NCI-H1694 (cell line): ENCODE measurements at regions not wholly inside any gene's neighbourhood (a gene's known extent, or its start where the extent isn't known, plus 50 kb on each side); places are given as distances from the start of the nearest gene placed in this dataset.

Experiments
- DNase-seq: peaks from one replicate; lab custom pipeline; 2025; lab: John Stamatoyannopoulos, UW

DNA sequence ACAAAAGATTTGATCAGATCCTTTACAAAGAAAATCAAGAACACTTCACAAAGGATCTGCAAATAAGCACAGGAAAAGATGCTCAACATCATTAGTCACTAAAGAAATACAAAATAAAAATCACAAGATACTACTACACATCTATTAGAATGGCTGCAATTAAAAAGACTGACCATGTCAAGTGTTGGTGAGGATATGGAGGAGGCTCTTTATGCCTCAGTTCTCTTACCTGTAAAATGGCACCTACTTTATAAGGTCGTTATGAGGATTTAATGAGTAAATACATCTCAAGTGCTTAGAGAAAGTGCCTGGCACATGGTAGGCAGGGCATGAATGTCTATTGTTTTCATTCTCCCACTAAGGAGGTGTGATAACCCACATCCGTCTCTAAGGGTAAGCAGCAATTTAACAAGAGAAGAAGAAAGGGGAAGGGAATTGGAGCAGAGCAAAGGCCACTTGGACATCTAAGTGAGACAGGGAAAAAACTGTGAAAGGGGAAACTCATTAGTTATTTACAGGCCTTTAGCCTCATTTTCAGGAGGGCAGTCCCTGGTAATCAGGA is 157.5 kb upstream of the NFE2L3 start:
- DNase-seq: no peak

DNA sequence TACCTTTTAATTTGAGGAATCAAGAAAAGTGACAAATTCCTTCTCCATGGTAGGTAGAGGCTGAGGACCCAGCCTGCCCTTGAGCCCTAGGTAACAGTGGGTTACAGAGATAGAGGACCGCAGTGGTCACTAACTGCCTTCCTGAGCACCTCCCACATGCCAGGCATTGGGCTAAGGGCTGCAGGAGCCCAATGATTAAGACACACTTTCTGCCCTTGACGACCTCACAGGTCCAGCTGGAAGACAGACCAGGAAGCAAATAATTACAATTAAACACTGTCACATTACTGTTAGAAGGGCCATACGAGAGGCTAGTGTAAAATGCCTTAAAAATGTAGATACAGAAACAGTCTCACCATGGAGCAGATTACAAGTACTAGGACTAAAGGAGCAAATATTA is 156.8 kb upstream of the NFE2L3 start:
- DNase-seq: no peak

DNA sequence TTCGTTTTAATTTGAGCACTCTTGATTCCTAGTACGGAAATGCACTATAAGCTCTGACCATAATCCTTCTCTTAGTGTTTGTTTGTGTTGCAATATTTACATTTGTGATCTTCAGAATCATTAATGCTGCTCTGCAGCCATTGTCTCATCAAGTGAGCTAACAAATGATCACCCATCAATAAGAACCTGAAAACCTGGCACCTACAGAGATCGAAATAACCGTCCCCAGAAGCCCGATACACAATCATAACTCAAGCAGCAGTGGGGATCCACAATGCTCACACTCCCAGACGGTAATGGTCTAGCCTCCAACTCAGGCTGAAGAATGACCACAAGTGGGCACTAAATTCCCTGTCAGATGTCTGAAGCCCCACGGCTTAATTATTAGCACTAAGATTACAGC is 156.0 kb upstream of the NFE2L3 start:
- DNase-seq: no peak

DNA sequence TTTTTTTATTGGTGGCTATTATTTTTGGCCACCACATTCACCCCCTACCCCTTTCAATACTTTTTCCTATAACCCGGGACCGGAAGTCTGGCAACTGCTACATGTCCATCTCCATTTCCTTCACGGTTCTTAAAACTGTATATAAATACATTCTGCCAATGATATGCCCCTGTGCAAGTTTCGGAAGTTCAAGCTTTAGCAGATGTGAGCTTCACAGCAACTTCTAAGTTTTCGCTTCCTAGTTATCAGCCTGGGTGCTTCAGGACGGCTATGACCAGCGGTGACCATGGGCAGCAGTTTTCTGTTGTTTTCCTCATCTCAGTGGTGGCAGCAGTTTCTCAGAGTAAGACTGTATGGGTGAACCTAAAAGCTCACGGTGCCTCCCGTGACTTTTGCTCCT is 153.5 kb upstream of the NFE2L3 start:
- DNase-seq: no peak

DNA sequence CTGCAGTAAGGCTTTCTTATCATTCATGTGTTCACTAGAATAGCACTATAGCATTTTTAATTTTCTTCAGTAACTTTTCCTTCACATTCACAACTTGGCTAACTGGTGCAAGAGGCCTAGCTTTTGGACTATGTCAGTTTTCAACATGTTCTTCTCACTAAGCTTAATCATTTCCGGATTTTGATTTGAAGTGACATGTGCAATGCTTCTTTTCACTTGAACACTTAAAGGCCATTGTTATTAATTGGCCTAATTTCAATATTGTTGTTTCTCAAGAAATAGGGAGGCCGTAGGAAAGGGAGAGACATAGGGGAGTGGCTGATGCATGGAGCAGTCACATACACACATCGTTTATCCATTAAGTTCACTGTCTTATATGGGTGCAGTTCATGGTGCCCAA is 151.2 kb upstream of the NFE2L3 start:
- DNase-seq: no peak

DNA sequence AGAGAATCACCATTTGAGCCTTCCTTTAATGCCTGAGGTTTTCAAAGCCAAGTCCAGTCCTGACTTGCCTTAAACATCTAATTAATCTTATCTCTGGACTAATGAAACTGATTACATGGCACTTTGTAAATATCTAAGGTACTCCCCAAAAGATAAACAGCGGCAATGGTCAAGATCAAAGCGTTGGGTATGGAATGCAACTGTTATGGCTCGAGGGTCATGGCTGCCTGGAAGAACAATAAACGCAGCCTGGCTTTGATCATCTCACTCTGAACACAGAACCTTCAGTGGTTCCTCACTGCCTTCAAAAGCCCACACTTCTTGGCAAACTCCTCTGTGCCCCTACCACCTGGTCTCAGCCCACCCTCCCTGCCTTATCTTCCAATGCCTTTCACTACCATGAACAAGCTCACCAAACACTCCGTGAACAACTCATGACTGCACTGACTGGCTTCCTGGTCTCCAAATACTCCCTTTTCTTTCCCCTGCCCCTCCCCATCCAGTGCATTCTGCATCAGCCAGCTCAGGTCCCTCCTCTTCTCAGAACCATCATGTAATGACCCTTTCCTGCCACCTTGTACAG is 150.2 kb upstream of the NFE2L3 start:
- DNase-seq: no peak

DNA sequence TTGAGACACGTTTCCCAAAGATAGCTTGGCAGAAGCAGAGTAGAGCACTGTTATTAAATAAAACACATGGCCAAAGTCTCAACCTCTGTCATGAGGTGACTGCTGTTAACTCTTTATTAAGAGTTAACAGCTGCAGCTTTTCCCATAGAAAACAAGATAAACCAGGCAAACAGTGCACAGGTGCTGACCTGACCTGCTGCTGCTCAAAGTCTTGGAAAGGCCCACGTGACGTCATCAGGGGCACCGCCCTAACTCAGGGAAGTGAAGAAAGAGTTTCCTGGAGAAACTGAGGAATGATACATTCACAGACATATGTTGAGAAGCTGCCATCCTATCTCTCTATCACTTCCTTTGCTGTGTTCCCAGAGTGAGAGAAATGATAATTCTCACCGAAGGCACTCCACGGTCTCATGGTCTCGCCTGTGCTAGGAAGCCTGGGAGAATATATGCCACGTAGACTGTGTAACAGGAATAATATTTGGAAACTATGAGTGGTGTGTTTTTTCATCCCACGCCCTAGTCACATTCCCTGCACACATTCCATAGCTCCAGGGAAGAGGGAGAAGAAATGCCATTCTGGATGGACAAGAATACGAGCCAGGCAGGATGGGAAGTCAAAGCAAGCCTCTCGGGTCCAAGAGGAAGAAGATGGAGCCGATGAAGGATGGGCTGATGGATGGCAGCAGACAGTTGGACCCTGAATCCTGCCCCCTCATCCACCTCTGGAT is 146.2 kb upstream of the NFE2L3 start:
- no peak for DNase-seq

DNA sequence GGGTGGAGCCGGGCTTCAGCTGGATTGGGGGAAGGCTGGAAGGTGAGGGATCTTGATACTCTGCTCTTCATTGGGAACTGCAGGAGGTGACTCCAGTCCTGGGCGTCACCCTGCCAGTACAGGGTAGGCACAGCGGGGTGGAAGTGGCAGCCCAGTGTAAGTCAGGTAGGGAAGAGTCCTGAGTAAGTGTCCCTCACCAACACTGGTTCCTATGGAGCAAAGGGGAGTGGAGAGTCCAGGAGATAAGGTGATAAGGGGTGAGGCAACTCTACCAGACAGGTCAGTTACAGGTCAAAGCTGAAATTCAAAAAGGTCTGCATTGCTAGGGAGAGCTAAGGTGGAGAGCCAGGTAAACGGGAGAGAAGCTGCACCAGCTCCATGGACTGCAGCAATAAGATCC is 145.6 kb upstream of the NFE2L3 start:
- no peak for DNase-seq

DNA sequence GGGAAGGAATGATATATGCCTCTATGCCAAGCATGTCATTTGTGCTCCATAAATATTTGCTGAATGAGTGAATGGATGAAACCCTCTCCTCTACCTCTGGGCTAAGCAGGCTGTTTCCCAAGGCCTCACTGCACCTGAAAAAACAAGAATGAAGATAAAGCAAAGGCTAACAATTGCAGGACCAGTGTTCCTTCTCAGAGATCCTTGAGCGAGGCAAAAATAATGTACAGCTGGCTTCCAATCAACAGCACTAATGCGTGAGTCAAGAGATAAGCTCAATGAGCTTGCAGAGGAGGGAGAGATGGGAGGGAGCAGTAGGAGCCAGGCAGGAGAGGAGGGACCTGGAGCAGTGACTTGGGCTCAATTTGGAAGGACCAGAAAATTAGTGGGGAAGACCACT is 144.5 kb upstream of the NFE2L3 start:
- no peak for DNase-seq

DNA sequence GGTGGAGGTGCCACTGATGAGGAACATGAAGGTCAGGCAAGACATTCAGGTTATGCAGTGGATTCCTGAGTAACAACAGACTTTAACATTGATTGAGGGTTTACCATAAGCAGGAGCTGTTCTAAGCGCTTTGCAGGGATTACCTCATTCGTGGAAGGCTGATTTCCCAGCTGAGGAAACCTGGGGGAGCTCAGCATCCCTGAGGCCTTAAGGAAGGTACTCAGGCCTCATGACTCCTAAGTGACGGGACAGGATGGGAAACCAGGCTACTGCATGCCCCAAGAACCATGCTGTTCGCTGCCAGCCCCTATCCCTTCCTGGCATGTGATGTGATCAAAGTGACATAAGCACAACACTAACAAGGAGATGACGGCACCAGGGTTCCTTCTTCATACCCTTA is 143.6 kb upstream of the NFE2L3 start:
- DNase-seq: no peak

DNA sequence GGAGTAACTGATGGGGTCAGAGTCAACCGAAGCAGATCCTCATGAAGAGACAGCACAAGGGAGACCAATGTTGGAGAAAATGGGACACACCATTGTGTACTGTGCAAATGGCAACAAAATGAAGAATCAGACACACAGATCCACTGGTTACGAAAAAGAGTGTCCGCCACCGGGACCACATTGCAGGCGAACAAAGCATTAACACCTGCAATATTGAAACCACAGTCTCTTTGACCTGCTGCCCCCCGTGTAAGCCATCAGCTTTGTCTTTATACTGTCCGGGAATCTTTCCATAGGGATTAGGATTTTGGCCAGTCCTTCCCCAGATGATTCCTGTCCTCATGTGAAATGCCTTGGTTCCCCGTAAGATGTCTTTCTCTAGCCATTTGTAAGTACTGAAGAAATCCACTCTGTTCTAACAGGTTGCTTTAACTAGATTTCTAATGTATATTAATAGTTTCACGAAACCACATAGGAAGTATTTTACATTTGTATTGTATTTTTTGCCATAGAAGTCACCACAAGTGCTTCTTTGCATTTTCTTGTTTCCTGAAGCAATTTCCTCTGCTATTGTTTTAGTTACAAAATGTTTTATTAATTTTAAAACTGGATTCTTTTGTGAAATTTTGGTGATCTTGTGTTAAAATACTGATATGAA is 140.8 kb upstream of the NFE2L3 start:
- no peak for DNase-seq

DNA sequence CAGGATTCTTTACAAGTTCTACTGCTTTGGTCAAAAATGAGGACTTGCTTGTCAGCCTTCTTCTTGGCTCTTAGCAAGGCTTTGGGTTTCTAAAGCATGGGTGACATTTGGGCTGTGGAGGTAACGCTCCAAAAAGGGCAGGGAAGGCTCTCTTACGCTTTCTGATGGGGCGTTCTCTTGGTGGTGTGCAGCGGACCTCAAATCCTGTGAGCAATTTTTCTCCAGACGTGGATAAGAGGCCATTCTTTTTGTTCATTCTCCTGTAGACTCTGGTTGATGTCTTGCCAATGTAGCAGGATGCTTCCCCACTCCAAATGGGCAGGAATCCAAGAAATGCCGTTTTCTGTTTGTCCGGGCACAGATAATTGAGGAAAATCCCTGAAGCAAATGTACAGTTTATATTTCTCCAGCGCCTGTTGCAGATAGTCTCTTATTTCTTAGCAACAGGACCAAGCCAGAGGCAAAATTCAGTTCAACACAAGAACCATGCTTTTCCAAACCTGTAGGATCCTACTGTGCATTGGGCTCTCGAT is 138.4 kb upstream of the NFE2L3 start:
- DNase-seq: peak; percentile 55

DNA sequence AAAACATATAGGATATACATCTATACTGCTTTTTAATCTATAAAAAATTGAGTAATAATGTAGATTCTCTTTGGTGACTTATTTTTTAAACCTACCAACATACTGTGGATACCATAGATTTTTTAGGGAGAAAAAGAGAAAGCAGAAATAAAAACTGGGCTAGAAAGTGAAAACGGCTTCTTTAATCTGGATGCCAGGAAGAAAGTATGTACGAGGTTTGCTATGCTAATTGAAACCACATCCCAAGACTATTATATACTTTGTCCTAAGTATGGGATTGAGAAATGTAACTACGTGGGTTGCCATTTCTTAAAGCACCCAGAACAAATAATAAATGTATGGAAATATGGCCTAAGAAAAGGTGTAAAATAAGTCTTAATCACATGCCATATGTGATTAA is 129.0 kb upstream of the NFE2L3 start:
- DNase-seq: no peak

DNA sequence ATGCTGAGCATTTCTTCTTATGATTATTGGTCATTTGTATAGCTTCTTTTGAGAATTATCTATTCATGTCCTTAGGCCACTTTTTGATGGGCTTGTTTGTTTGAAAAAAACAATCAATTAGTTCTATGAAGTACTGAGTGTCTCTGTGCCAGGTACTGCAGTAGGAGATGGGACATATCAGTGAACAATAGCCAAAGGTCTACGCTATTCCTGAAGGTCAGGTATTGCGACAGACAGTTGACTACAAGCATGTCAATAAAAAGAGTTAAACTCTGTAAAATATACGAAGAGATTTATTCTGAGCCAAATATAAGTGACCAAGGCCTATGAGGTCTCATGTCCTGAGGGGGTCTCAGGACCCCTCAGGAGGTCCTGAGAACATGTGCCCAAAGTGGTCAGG is 122.1 kb upstream of the NFE2L3 start:
- DNase-seq: no peak

DNA sequence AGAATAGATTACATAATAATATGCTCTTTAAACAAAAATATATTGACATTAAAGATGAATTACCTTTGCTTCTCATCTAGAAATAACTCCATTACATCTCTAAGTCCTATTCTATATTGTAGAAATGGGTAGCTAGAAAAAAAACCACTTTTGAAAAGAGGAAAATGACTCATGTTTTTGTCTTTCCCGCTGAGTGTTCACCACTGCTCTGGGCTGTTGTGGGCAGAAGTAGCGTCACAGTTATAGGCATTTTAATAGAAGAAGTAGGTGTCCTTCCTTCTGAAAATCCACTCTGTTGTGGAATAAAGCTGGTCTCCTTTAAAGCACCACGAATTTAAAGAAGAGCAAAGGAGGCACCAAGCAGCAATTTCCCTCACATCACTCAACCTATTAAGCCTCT is 117.6 kb upstream of the NFE2L3 start:
- DNase-seq: no peak

DNA sequence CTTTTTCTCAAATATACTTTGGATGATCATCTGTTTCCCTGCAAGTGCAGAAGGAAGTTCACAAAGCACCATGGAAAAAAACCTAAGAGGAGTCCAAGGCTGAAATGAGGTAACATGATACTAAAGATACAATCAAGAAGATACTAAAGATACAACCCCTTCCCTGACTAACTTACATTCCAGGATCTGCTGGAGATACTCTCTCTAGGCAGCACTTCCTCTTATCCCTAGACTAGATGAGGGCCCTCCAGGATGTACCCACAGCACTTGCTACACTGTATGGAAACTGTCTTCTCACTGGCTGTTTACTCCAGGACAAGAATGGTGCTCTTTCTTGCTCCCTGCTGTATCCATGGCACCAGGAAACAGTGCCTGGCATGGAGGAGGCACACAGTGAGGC is 116.4 kb upstream of the NFE2L3 start:
- DNase-seq: no peak

DNA sequence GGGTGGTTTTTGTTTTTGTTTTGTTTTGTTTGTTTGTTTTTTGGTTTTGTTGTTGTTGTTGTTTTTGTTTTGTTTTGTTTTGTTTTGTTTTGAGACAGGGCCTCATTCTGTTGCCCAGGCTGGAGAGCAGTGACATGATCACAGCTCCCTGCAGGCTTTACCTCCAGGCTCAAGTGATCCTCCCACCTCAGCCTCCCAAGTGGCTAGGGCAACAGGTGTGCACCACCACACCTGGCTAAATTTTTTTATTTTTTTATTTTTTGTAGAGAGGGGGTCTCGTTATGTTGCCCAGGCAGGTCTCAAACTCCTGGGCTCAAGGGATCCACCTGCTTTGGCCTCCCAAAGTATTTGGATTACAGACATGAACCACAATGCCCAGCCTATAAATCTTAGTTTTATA is 115.9 kb upstream of the NFE2L3 start:
- DNase-seq: no peak

DNA sequence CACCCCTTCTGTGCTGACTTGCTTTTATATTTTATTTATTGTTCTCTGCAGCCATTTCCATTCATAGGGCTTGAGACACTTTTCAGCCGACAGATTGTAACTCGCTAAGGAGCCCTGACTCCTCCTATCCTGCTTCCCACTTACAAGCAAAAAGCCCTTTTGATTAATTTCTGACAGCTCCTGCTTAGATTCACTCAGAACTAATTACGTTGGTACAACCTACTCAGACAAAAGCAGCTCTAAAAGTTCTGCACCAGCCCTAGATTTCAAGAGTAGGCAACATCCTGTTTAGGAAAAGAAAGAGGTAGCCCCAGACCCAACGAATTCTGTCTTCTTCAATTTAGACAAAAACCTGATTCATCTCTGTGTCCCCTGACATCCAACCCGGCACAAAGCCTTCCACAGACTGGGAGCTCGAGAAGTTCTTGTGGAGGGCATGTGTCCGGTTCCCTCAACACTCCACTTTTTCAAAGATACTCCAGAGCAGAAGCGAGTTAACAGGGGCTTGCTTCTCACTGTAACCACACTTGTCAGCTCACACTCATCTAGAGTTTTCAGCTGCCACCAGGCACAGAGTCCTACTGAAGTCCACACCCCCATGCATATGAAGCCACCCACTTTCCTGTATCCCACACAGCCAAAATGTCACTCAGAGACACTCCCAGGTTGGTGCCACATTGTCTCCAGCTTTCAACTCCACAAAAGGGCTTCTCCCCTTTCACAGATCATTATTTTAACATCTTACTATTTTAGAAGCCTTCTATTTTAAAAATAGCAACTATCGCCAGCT is 113.6 kb upstream of the NFE2L3 start:
- no peak for DNase-seq

DNA sequence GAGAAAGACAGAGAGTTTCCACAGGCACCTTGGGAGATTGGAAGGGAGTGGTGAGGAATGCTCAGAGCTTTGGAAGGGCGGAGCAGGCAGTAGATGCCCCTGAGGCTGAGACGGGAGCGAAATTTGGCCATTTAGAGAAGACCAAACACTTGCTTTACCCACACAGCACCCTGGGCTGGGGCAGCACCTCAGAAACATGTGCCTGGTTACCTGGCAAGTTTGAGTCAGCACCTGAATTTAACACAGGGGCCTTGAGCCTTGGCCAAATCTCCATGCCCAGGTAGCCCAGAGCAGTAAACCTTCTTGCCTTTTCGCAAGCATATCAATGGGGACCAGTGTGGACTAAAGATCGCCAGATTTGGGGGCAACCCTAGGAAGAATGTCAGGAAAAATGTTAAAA is 111.9 kb upstream of the NFE2L3 start:
- DNase-seq: no peak

DNA sequence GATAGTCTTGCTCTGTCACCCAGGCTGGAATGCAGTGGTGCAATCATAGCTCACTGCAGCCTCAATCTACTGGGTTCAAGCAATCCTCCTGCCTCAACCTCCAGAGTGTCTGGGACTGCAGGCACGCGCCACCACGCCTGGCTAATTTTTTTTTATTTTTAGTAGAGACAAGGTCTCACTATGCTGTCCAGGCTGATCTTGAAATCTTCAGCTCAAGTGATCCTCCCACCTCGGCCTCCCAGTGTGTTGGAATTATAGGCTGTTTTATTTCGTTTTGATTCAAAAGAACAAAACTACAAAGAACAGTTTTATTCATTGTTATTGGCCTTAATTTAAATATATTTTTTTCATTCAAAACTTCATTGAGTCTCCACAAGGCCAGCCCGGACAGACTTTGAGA is 109.8 kb upstream of the NFE2L3 start:
- DNase-seq: no peak

DNA sequence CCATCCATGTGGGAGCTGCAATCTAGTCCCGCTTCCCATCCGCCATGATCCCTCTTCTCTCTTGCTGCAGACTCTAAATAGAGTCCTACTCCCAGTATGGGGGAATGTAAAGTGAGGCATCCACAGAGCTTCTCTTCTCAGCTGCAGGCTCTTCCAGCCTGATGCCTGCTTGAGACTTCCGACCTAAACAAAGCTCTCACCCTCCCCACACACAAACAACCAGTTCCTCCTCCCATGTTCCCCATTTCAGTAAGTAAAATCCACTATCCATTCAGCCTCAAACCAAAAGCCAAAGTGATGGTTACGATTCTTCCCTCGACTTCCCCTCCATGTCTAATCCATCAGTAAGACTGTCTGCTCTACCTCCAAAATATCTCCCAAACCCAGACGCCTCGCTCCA is 108.2 kb upstream of the NFE2L3 start:
- no peak for DNase-seq

DNA sequence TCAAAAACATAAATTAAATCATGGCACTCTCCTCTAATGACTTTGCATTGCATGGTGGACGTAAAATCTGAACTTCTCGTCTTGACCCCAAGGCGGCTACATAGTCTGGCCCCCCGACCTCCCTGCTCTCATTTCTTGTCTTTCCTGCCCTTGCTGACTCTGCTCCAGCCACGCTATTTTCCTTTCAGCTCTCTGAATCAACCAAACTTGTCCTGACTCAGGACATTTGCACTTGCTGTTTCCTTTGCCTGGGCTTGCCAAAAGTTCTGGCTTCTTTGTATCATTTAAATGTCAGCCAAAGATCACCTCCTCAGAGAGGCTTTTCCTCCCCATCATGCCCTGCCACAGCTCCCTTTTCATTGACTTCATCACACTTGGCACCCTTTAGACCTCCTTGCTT is 107.7 kb upstream of the NFE2L3 start:
- no peak for DNase-seq
